Suprapubic skin (tissue), 4 donors: ENCODE measurements at regions not wholly inside any gene's neighbourhood (a gene's known extent, or its start where the extent isn't known, plus 50 kb on each side); places are given as distances from the start of the nearest gene placed in this dataset.

Experiments
- DNase-seq, 2 donors: peaks; one replicate each; pipeline ENCODE4 v3.0.0-alpha.2; 2019; ENCODE audit warnings: low spot score in 2 of 2
- H3K27ac ChIP-seq: fragments of 200-600 bp; sonication (generic); one replicate; pipeline ENCODE4 v1.5.1; 2019
- H3K27me3 ChIP-seq: fragments of 200-600 bp; sonication (generic); one replicate; pipeline ENCODE4 v1.5.1; 2019
- H3K36me3 ChIP-seq: fragments of 200-600 bp; sonication (generic); one replicate; pipeline ENCODE4 v1.5.1; 2019
- H3K4me1 ChIP-seq: fragments of 200-600 bp; sonication (generic); one replicate; pipeline ENCODE4 v1.5.1; 2019
- H3K4me3 ChIP-seq: fragments of 200-600 bp; sonication (generic); one replicate; pipeline ENCODE4 v1.5.1; 2019; ENCODE audit warnings: mild to moderate bottlenecking
- H3K9me3 ChIP-seq: fragments of 200-600 bp; sonication (generic); one replicate; pipeline ENCODE4 v1.5.1; 2019
- EP300 ChIP-seq: sonication (generic); formaldehyde crosslinking; IDR thresholded peaks from one replicate; pipeline ENCODE4 v1.6.1; 2017; ENCODE audit warnings: antibody characterized with exemption
- POLR2A ChIP-seq, 2 donors: fragments of 450-650 bp; IDR thresholded peaks; one replicate each; pipeline ENCODE4 v1.6.1; 2017; ENCODE audit warnings: antibody characterized with exemption in 2 of 2, mild to moderate bottlenecking in 2 of 2, moderate library complexity in 2 of 2
- POLR2AphosphoS5 ChIP-seq, 3 donors: sonication (generic); formaldehyde crosslinking; IDR thresholded peaks; one replicate each; pipeline ENCODE4 v1.6.1; 2017; ENCODE audit warnings: antibody characterized with exemption in 3 of 3
- WGBS: methylation state at CpG from one replicate; pipeline ENCODE4 v1.1.5; 2018; 5-methylcytosine and 5-hydroxymethylcytosine counted together
- TF ChIP-seq, protein P1 (sequence below), 2 donors: fragments of 200-600 bp in 1 of 2; fragments of 450-650 bp in 1 of 2; sonication (generic) in 1 of 2; IDR thresholded peaks; one replicate each; pipeline ENCODE4 v1.5.1; 2016 to 2019; ENCODE audit warnings: antibody characterized with exemption in 2 of 2, mild to moderate bottlenecking in 1 of 2, moderate library complexity in 1 of 2

GRCh38 chr1:36693603-36694002 is 210.9 kb upstream of the CSF3R start:
- WGBS, result 74% methylated on average over 11 of the region's 11 CpGs
- Histone ChIP-seq H3K27ac (no peak overlapping the region), H3K4me1 (no peaks in the 10 kb centered on the region), H3K4me3 (no peak overlapping the region), H3K9me3 (no peaks in the 10 kb centered on the region), H3K27me3 (peaks cover 72% of the 10 kb centered on the region), H3K36me3 (no peaks in the 10 kb centered on the region)
- TF ChIP-seq POLR2AphosphoS5 (IDR thresholded peaks at IDR 0.05) (no peak), POLR2A (IDR thresholded peaks at IDR 0.05) (no peak), EP300 (no peak)
- TF ChIP-seq, protein P1, sequence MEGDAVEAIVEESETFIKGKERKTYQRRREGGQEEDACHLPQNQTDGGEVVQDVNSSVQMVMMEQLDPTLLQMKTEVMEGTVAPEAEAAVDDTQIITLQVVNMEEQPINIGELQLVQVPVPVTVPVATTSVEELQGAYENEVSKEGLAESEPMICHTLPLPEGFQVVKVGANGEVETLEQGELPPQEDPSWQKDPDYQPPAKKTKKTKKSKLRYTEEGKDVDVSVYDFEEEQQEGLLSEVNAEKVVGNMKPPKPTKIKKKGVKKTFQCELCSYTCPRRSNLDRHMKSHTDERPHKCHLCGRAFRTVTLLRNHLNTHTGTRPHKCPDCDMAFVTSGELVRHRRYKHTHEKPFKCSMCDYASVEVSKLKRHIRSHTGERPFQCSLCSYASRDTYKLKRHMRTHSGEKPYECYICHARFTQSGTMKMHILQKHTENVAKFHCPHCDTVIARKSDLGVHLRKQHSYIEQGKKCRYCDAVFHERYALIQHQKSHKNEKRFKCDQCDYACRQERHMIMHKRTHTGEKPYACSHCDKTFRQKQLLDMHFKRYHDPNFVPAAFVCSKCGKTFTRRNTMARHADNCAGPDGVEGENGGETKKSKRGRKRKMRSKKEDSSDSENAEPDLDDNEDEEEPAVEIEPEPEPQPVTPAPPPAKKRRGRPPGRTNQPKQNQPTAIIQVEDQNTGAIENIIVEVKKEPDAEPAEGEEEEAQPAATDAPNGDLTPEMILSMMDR (IDR thresholded peaks at IDR 0.05), result no peak
- no peak for DNase-seq

DNA sequence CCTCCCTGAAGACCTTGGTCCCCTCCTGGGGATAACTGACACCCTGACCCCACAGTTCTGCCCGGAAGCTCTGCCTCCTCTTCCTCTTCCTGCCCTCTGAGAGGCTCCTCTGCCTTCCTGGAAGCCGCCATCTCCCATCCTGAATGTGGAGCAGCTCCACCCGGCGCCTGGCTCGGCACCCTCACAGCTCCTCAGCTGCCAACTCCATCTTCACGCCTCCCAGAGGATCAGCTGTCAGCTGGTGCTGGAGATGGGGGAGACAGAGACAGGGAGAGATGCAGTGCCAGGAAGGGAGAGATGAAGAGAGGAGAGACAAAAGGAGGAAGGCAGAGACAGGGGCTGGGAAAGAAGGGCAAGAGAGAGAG is 210.4 kb upstream of the CSF3R start:
- TF ChIP-seq, protein P1 (IDR thresholded peaks at IDR 0.05), result no peak
- TF ChIP-seq POLR2A (IDR thresholded peaks at IDR 0.05), result no peak
- no peak for TF ChIP-seq EP300
- no peak for TF ChIP-seq POLR2AphosphoS5 (IDR thresholded peaks at IDR 0.05)
- Histone ChIP-seq H3K27me3 (peaks cover 72% of the 10 kb centered on the region), H3K27ac (no peak overlapping the region), H3K36me3 (no peaks in the 10 kb centered on the region), H3K9me3 (no peaks in the 10 kb centered on the region), H3K4me3 (no peak overlapping the region), H3K4me1 (no peaks in the 10 kb centered on the region)
- DNase-seq, result no peak
- WGBS, result 34% methylated on average over 6 of the region's 6 CpGs

- WGBS, result 73% methylated on average over 8 of the region's 10 CpGs
Observed at GRCh38 chr1:36692465-36693160, 209.9 kb upstream of the CSF3R start.

DNA sequence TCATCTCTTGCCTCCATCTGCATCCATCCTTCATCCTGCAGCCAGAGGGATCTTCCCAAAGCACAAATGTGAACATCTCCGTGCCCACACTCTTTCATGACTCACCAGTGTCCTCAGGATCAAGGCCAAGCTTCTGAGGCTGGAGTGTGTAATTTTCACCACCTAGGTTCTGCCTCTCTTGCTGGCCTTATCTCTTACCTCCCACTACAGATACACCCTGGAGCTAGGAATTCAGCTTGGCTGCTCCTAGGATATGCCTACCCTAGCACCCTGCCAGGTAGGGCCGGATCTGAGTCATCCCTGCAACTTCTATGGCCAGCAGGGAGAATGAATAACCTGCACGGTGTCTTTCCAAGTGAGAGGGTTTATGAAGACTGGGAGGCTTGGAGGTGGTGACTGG is 208.7 kb upstream of the CSF3R start:
- H3K4me1 ChIP-seq, result no peaks in the 10 kb centered on the region
- H3K27me3 ChIP-seq, result peaks cover 77% of the 10 kb centered on the region
- no peak overlapping the region for H3K4me3 ChIP-seq
- no peaks in the 10 kb centered on the region for H3K36me3 ChIP-seq
- H3K9me3 ChIP-seq, result no peaks in the 10 kb centered on the region
- 53% methylated on average over 3 of the region's 3 CpGs for WGBS
- TF ChIP-seq POLR2A (IDR thresholded peaks at IDR 0.05) (no peak), POLR2AphosphoS5 (IDR thresholded peaks at IDR 0.05) (no peak), EP300 (no peak)
- TF ChIP-seq, protein P1 (IDR thresholded peaks at IDR 0.05), result no peak
- no peak for DNase-seq
- no peak overlapping the region for H3K27ac ChIP-seq

More at GRCh38 chr1:36692465-36693160, 209.9 kb upstream of the CSF3R start:
- Histone ChIP-seq H3K36me3 (no peaks in the 10 kb centered on the region), H3K27me3 (peaks cover 75% of the 10 kb centered on the region), H3K9me3 (no peaks in the 10 kb centered on the region), H3K4me3 (no peak overlapping the region), H3K27ac (no peak overlapping the region), H3K4me1 (no peaks in the 10 kb centered on the region)
- TF ChIP-seq, protein P1 (IDR thresholded peaks at IDR 0.05), result no peak
- no peak for TF ChIP-seq POLR2A (IDR thresholded peaks at IDR 0.05)
- TF ChIP-seq EP300, result no peak
- no peak for TF ChIP-seq POLR2AphosphoS5 (IDR thresholded peaks at IDR 0.05)
- no peak for DNase-seq

DNA sequence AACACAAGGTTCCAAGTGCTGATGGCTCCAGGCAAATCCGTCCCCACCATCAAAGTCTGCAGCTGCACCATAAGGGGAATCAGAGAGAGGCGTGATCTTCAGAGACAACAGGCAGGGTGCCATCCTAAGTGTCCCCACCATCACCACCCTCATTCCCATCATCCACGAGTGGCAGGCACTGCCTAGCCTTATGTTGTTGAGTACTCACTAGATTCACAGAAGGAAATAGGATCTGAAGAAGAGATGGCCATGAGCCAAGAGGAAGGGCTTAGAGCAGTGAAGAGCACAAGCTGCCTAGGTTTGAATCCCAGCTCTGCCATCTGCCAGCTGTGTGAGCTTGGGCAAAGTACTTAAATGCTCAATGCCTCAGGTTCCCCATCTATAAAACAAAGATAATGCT is 207.3 kb upstream of the CSF3R start:
- no peaks in the 10 kb centered on the region for H3K4me1 ChIP-seq
- H3K9me3 ChIP-seq, result no peaks in the 10 kb centered on the region
- no peak for DNase-seq
- H3K4me3 ChIP-seq, result no peak overlapping the region
- H3K27ac ChIP-seq, result no peak overlapping the region
- H3K27me3 ChIP-seq, result peaks cover 72% of the 10 kb centered on the region
- 75% methylated on average over 3 of the region's 3 CpGs for WGBS
- TF ChIP-seq POLR2A (IDR thresholded peaks at IDR 0.05) (no peak), EP300 (no peak), POLR2AphosphoS5 (IDR thresholded peaks at IDR 0.05) (no peak)
- TF ChIP-seq, protein P1 (IDR thresholded peaks at IDR 0.05), result no peak
- H3K36me3 ChIP-seq, result no peaks in the 10 kb centered on the region
